PC-9 (cell line): ENCODE measurements at regions not wholly inside any gene's neighbourhood (a gene's known extent, or its start where the extent isn't known, plus 50 kb on each side); places are given as distances from the start of the nearest gene placed in this dataset.
A peak's percentile ranks its signal among the peaks of the same experiment; 100 is the strongest.

ENCODE experiments used
- BruUV-seq: library from RNA; stranded (reverse); fragments of 400-500 nt; replicated peaks from 2 replicates; lab custom pipeline; 2021; lab: Mats Ljungman, UMichigan
- CTCF ChIA-PET: fragments of 300-600 bp; sonication (Branson Sonifier 250); formaldehyde crosslinking; loops from one replicate; lab custom pipeline; 2022; ENCODE audit warnings: antibody characterized with exemption; lab: Charles Lee
- POLR2A ChIA-PET: fragments of 300-600 bp; sonication (Branson Sonifier 250); formaldehyde crosslinking; loops from one replicate; lab custom pipeline; 2022; ENCODE audit warnings: antibody characterized with exemption; ENCODE audit not compliant: unreplicated experiment; lab: Charles Lee
- DNase-seq, 2 experiments: peaks; one replicate each; pipeline versions ENCODE4 v3.0.0 to v3.0.0-alpha.2; 2015 to 2022; ENCODE audit warnings: mixed read lengths in 1 of 2
- H2AFZ ChIP-seq: fragments of 200-600 bp; sonication (generic); 2 replicates; pipeline ENCODE4 v1.8.1; 2017; ENCODE audit warnings: antibody characterized with exemption
- H3F3A ChIP-seq: fragments of 200-600 bp; sonication (generic); 2 replicates; pipeline ENCODE4 v1.8.1; 2017; ENCODE audit warnings: antibody characterized with exemption, mild to moderate bottlenecking, low read depth; ENCODE audit not compliant: insufficient read depth
- H3K27ac ChIP-seq: fragments of 200-600 bp; sonication (generic); 2 replicates; pipeline ENCODE4 v1.6.1; 2016; ENCODE audit warnings: mixed run types
- H3K27me3 ChIP-seq: fragments of 200-600 bp; sonication (generic); 2 replicates; pipeline ENCODE4 v1.6.1; 2016; ENCODE audit warnings: low read depth, mixed run types; ENCODE audit not compliant: insufficient read depth
- H3K36me3 ChIP-seq: fragments of 200-600 bp; sonication (generic); 2 replicates; pipeline ENCODE4 v1.6.1; 2016; ENCODE audit warnings: low read depth, mixed run types
- H3K4me1 ChIP-seq: fragments of 200-600 bp; sonication (generic); replicated peaks from 2 replicates; pipeline ENCODE4 v1.6.1; 2016; ENCODE audit warnings: mixed run types; ENCODE audit not compliant: insufficient read depth
- H3K4me2 ChIP-seq: fragments of 200-600 bp; sonication (generic); 2 replicates; pipeline ENCODE4 v1.6.1; 2017; ENCODE audit warnings: mixed run types
- H3K4me3 ChIP-seq: fragments of 200-600 bp; sonication (generic); 2 replicates; pipeline ENCODE4 v1.6.1; 2016; ENCODE audit warnings: mixed run types
- H3K79me2 ChIP-seq: fragments of 200-600 bp; sonication (generic); 2 replicates; pipeline ENCODE4 v1.6.1; 2017; ENCODE audit warnings: low read depth, mixed run types
- H3K9me2 ChIP-seq: fragments of 200-600 bp; sonication (generic); 2 replicates; pipeline ENCODE4 v1.8.1; 2017; ENCODE audit warnings: mild to moderate bottlenecking; ENCODE audit not compliant: insufficient read depth
- H3K9me3 ChIP-seq: fragments of 200-600 bp; sonication (generic); 2 replicates; pipeline ENCODE4 v1.8.1; 2016; ENCODE audit warnings: low read depth; ENCODE audit not compliant: insufficient read depth
- H4K20me1 ChIP-seq: fragments of 200-600 bp; sonication (generic); 2 replicates; pipeline ENCODE4 v1.8.1; 2017; ENCODE audit not compliant: insufficient read depth
- CTCF ChIP-seq: fragments of 200-600 bp; sonication (generic); conservative IDR thresholded peaks from 2 replicates; pipeline ENCODE4 v1.6.1; 2017; ENCODE audit warnings: mixed run types, antibody characterized with exemption, mild to moderate bottlenecking, moderate library complexity
- EZH2 ChIP-seq: fragments of 200-600 bp; sonication (generic); IDR thresholded peaks from 2 replicates; pipeline ENCODE4 v1.8.0; 2017; ENCODE audit warnings: antibody characterized with exemption, low read depth
- intact Hi-C: fragments of 100-400 bp; cut with micrococcal nuclease; formaldehyde crosslinking; loops from one replicate; pipeline ENCODE4 v1.10.0; 2022; ENCODE audit not compliant: unreplicated experiment

- CTCF ChIA-PET = interaction anchor here (0.7 to 0.8 kb wide), 2 partner anchors 262 to 815 kb away, joined by 3 to 6 read pairs; no protein-coding TSS in a partner anchor
- no peaks in the 10 kb centered on the region for H3K9me3 ChIP-seq
- no peaks in the 10 kb centered on the region for H3K79me2 ChIP-seq
- BruUV-seq = no TSS peak
- no peaks in the 10 kb centered on the region for H3K27me3 ChIP-seq
- TF ChIP-seq CTCF (peak; percentile 68), EZH2 (no peak)
- no peaks in the 10 kb centered on the region for H3K36me3 ChIP-seq
- H3K4me1 ChIP-seq = no peaks in the 10 kb centered on the region
- no peak overlapping the region for H3K4me2 ChIP-seq
- no peak overlapping the region for H3K27ac ChIP-seq
- H2AFZ ChIP-seq = no peak overlapping the region
- POLR2A ChIA-PET = no interaction called here
- no peaks in the 10 kb centered on the region for H3F3A ChIP-seq
- no peaks in the 10 kb centered on the region for H4K20me1 ChIP-seq
- H3K9me2 ChIP-seq = no peaks in the 10 kb centered on the region
- intact Hi-C loops = loop anchor here (1.0 to 10.0 kb wide), 3 partner anchors 157 to 1343 kb away; no protein-coding TSS in a partner anchor
- no peak overlapping the region for H3K4me3 ChIP-seq
- no peak for DNase-seq
These were observed 201.3 kb upstream of the GNPDA2 start for GRCh38 chr4:44927399-44928380.

GRCh38 chr4:44916411-44916810, 190.1 kb upstream of the GNPDA2 start:
- Histone ChIP-seq H3K4me3 (peak overlapping the region; percentile 50), H2AFZ (peak overlapping the region; percentile 44), H3K79me2 (no peaks in the 10 kb centered on the region), H3K4me2 (peak overlapping the region; percentile 63), H3K4me1 (no peaks in the 10 kb centered on the region), H4K20me1 (no peaks in the 10 kb centered on the region), H3K36me3 (no peaks in the 10 kb centered on the region), H3K9me2 (no peaks in the 10 kb centered on the region), H3F3A (no peaks in the 10 kb centered on the region), H3K27me3 (no peaks in the 10 kb centered on the region), H3K27ac (no peak overlapping the region), H3K9me3 (no peaks in the 10 kb centered on the region)
- POLR2A ChIA-PET = interaction anchor here (0.6 to 0.7 kb wide), 2 partner anchors 66 to 239 kb away, joined by 5 to 10 read pairs; no protein-coding TSS in a partner anchor
- intact Hi-C loops = no loop called here
- CTCF ChIA-PET = no interaction called here
- no TSS peak for BruUV-seq
- no peak for DNase-seq
- TF ChIP-seq CTCF (no peak), EZH2 (no peak)

GRCh38 chr4:44914748-44915147, 188.4 kb upstream of the GNPDA2 start:
- Histone ChIP-seq H3K27me3 (no peaks in the 10 kb centered on the region), H4K20me1 (no peaks in the 10 kb centered on the region), H3K27ac (no peak overlapping the region), H3K9me3 (no peaks in the 10 kb centered on the region), H3F3A (no peaks in the 10 kb centered on the region), H2AFZ (no peak overlapping the region), H3K4me1 (no peaks in the 10 kb centered on the region), H3K9me2 (no peaks in the 10 kb centered on the region), H3K79me2 (no peaks in the 10 kb centered on the region), H3K4me2 (no peak overlapping the region), H3K4me3 (no peak overlapping the region), H3K36me3 (no peaks in the 10 kb centered on the region)
- POLR2A ChIA-PET = no interaction called here
- intact Hi-C loops = no loop called here
- CTCF ChIA-PET = no interaction called here
- DNase-seq = no peak
- BruUV-seq = no TSS peak
- TF ChIP-seq CTCF (no peak), EZH2 (no peak)
